Endothelial cell of umbilical vein (primary cell): ENCODE measurements at regions not wholly inside any gene's neighbourhood (a gene's known extent, or its start where the extent isn't known, plus 50 kb on each side); places are given as distances from the start of the nearest gene placed in this dataset.

Experiments
- BruUV-seq: library from RNA; stranded (reverse); fragments of 400-500 nt; replicated peaks from 2 replicates; lab custom pipeline; 2021; lab: Mats Ljungman, UMichigan
- CTCF ChIA-PET: fragments of 300-600, 350-600 bp; sonication (Branson Sonifier 250); formaldehyde crosslinking; loops from one replicate; lab custom pipeline; 2021; ENCODE audit warnings: antibody characterized with exemption, inconsistent platforms; lab: Charles Lee
- POLR2A ChIA-PET: fragments of 300-600, 350-600 bp; sonication (Branson Sonifier 250); formaldehyde crosslinking; loops from one replicate; lab custom pipeline; 2021; ENCODE audit warnings: antibody characterized with exemption, inconsistent platforms; lab: Charles Lee
- DNase-seq: peaks from one replicate; pipeline ENCODE4 v3.0.0-alpha.2; 2011; ENCODE audit warnings: low read depth, low spot score
- FAIRE-seq: peaks from 2 replicates; lab custom pipeline; 2011; peaks lifted over from hg19 to GRCh38; lab: Jason Lieb, UNC
- H2AFZ ChIP-seq: 2 replicates; pipeline ENCODE4 v1.6.0; 2012; ENCODE audit warnings: low read depth, low read length, control low read depth, inconsistent platforms
- H3K27ac ChIP-seq: 2 replicates; pipeline ENCODE4 v1.5.1; 2011; ENCODE audit warnings: low read depth, mild to moderate bottlenecking, control low read depth, low read length, moderate library complexity; ENCODE audit not compliant: insufficient read depth
- H3K27me3 ChIP-seq, 2 experiments: 2 replicates each; pipeline versions ENCODE4 v1.6.0 to v1.6.1; 2011; ENCODE audit warnings: low read length in 2 of 2, mixed read lengths in 1 of 2; ENCODE audit not compliant: control insufficient read depth in 2 of 2, insufficient read depth in 2 of 2
- H3K36me3 ChIP-seq, 2 experiments: 2 replicates in 1 of 2; 3 replicates in 1 of 2; pipeline ENCODE4 v1.5.1; 2011; ENCODE audit warnings: low read length in 2 of 2, mild to moderate bottlenecking in 1 of 2, moderate library complexity in 1 of 2; ENCODE audit not compliant: control insufficient read depth in 2 of 2, insufficient read depth in 2 of 2; ENCODE audit errors: extremely low read depth in 1 of 2
- H3K4me1 ChIP-seq: 3 replicates; pipeline ENCODE4 v1.5.1; 2011; ENCODE audit warnings: mild to moderate bottlenecking, low read length; ENCODE audit not compliant: control insufficient read depth, insufficient read depth; ENCODE audit errors: extremely low read depth
- H3K4me2 ChIP-seq: 2 replicates; pipeline ENCODE4 v1.6.1; 2011; ENCODE audit warnings: low read length, control low read depth, mixed read lengths; ENCODE audit not compliant: insufficient read depth
- H3K4me3 ChIP-seq, 3 experiments: fragments of 200-600 bp in 1 of 3; sonication (generic), shearing (Covaris generic) in 1 of 3; replicated peaks in 1 of 3; 2 replicates each; pipeline ENCODE4 v1.5.1; 2011 to 2016; ENCODE audit warnings: control low read depth in 3 of 3, low read length in 3 of 3, mild to moderate bottlenecking in 2 of 3, inconsistent platforms in 1 of 3, low read depth in 1 of 3, moderate library complexity in 1 of 3; ENCODE audit not compliant: insufficient read depth in 1 of 3
- H3K79me2 ChIP-seq: 2 replicates; pipeline ENCODE4 v1.6.0; 2012; ENCODE audit warnings: low read length, inconsistent platforms; ENCODE audit not compliant: control insufficient read depth, insufficient read depth
- H3K9ac ChIP-seq: replicated peaks from 2 replicates; pipeline ENCODE3; 2011; ENCODE audit warnings: low read length, control low read depth; ENCODE audit not compliant: insufficient read depth; ENCODE audit errors: extremely low read depth
- H3K9me1 ChIP-seq: replicated peaks from 3 replicates; pipeline ENCODE4 v1.6.0; 2011; ENCODE audit warnings: mild to moderate bottlenecking, low read length; ENCODE audit not compliant: control insufficient read depth, insufficient read depth; ENCODE audit errors: extremely low read depth
- H3K9me3 ChIP-seq: replicated peaks from 2 replicates; pipeline ENCODE4 v1.5.1; 2012; ENCODE audit warnings: low read length, inconsistent platforms; ENCODE audit not compliant: control insufficient read depth, insufficient read depth
- H4K20me1 ChIP-seq: replicated peaks from 2 replicates; pipeline ENCODE3; 2011; ENCODE audit warnings: mild to moderate bottlenecking, low read length; ENCODE audit not compliant: control insufficient read depth, insufficient read depth; ENCODE audit errors: extremely low read depth
- CTCF ChIP-seq, 2 donors: IDR thresholded peaks; 1 replicate in 1 of 2; 2 replicates in 1 of 2; pipeline ENCODE4 v1.5.1; 2011; ENCODE audit warnings: low read length in 2 of 2, mild to moderate bottlenecking in 2 of 2, moderate library complexity in 2 of 2, control low read depth in 1 of 2, inconsistent platforms in 1 of 2, low read depth in 1 of 2; ENCODE audit not compliant: insufficient read depth in 1 of 2; ENCODE audit errors: extremely low read depth in 1 of 2
- EZH2 ChIP-seq: IDR thresholded peaks from 2 replicates; pipeline ENCODE4 v1.6.1; 2012; ENCODE audit warnings: borderline replicate concordance, low read depth, mild to moderate bottlenecking, moderate library complexity, low read length, inconsistent platforms; ENCODE audit not compliant: severe bottlenecking
- FOS ChIP-seq: IDR thresholded peaks from 2 replicates; pipeline ENCODE4 v1.6.1; 2011; ENCODE audit warnings: mild to moderate bottlenecking, low read length, moderate library complexity, borderline replicate concordance; ENCODE audit not compliant: insufficient read depth
- GATA2 ChIP-seq: IDR thresholded peaks from 2 replicates; pipeline ENCODE4 v1.7.0; 2011; ENCODE audit warnings: low read depth, mild to moderate bottlenecking, moderate library complexity, mixed read lengths, low read length; ENCODE audit not compliant: insufficient read length, insufficient read depth
- JUN ChIP-seq: IDR thresholded peaks from 2 replicates; pipeline ENCODE4 v1.6.1; 2011; ENCODE audit warnings: borderline replicate concordance, low read depth; ENCODE audit not compliant: insufficient read length, insufficient read depth
- MAX ChIP-seq: IDR thresholded peaks from 2 replicates; pipeline ENCODE4 v1.6.1; 2011; ENCODE audit not compliant: insufficient read depth, insufficient read length
- POLR2A ChIP-seq: IDR thresholded peaks from 2 replicates; pipeline ENCODE4 v1.6.1; 2012; ENCODE audit warnings: low read depth, mild to moderate bottlenecking, control low read depth, low read length
- POLR2AphosphoS5 ChIP-seq: IDR thresholded peaks from 2 replicates; pipeline ENCODE4 v1.6.1; 2012; ENCODE audit warnings: low read depth, mild to moderate bottlenecking, control low read depth, low read length, moderate library complexity; ENCODE audit not compliant: insufficient read depth
- dilution Hi-C: fragments of 300-500 bp; cut with MboI; formaldehyde crosslinking; loops from one replicate; pipeline ENCODE4 v1.15.0; 2019; ENCODE audit warnings: low sequenced_read_pairs; ENCODE audit not compliant: extremely low pct_ligation_motif_present
- intact Hi-C: fragments of 100-400 bp; cut with micrococcal nuclease; formaldehyde crosslinking; loops from one replicate; pipeline ENCODE4 v1.10.0; 2022

- Histone ChIP-seq H3K9me3 (peaks cover 2% of the 10 kb centered on the region), H3K9ac (no peak overlapping the region), H3K4me2 (no peak overlapping the region), H3K36me3 (no peaks in the 10 kb centered on the region), H3K9me1 (no peaks in the 10 kb centered on the region), H3K4me3 (no peak overlapping the region), H3K4me1 (no peaks in the 10 kb centered on the region), H3K27ac (no peak overlapping the region), H3K79me2 (no peaks in the 10 kb centered on the region), H3K27me3 (no peaks in the 10 kb centered on the region), H4K20me1 (no peaks in the 10 kb centered on the region), H2AFZ (no peak overlapping the region)
- FAIRE-seq (no peak), DNase-seq (no peak)
- no peak for TF ChIP-seq POLR2AphosphoS5
- no peak for TF ChIP-seq POLR2A
- TF ChIP-seq MAX = no peak
- TF ChIP-seq EZH2 = no peak
- no peak for TF ChIP-seq FOS
- TF ChIP-seq GATA2 = no peak
- no peak for TF ChIP-seq JUN
- TF ChIP-seq CTCF (IDR thresholded peaks at IDR 0.05; ENCODE audit: extremely low read depth in 1 of 2, insufficient read depth in 1 of 2, low read depth in 1 of 2, low read length in 2 of 2) = no peak
- intact Hi-C loops = no loop called here
- BruUV-seq = no TSS peak
- ChIA-PET POLR2A (no interaction called here), CTCF (no interaction called here)
- dilution Hi-C loops = no loop called here
These were observed 1001.7 kb upstream of the GYPC start for GRCh38 chr2:125654226-125654625.
